GM23248 (cell line): ENCODE measurements at regions not wholly inside any gene's neighbourhood (a gene's known extent, or its start where the extent isn't known, plus 50 kb on each side); places are given as distances from the start of the nearest gene placed in this dataset.

Experiments
- EZH2 ChIP-seq: fragments of 200-600 bp; sonication (generic); IDR thresholded peaks from 2 replicates; pipeline ENCODE4 v1.6.1; 2018; ENCODE audit warnings: antibody characterized with exemption, mild to moderate bottlenecking; ENCODE audit not compliant: insufficient read depth, poor library complexity, severe bottlenecking
- EZH2phosphoT487 ChIP-seq: fragments of 200-600 bp; sonication (generic); IDR thresholded peaks from 2 replicates; pipeline ENCODE4 v1.6.1; 2018; ENCODE audit warnings: antibody characterized with exemption, moderate library complexity, mild to moderate bottlenecking, low read depth; ENCODE audit not compliant: insufficient read depth

DNA sequence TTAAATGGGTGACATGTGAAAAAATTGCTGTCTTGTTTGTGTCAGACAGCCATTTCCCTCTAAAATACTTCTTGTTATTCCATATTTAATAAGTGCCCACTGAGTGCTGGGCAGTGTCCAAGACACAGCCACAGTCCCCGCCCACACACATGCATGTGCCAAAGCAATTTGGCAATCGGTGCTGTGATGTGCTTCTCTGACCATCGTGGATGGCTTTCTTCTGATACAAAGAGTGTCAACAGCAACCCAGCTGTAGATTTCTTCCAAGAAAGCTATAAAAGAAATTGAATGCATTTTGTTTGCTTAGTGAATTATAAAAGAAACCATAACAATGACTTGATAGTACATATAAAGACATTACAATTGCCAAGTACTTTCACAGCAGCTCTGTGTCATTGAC, 140.5 kb upstream of the ATXN1 start:
- TF ChIP-seq EZH2 (no peak), EZH2phosphoT487 (no peak)
